ENCODE measurements at regions not wholly inside any gene's neighbourhood (a gene's known extent, or its start where the extent isn't known, plus 50 kb on each side); places are given as distances from the start of the nearest gene placed in this dataset.
A peak's percentile ranks its signal among the peaks of the same experiment; 100 is the strongest.

GRCh38 chr14:49463146-49463545 lies 123.0 kb downstream of the RPS29 start:
- no peak for FAIRE-seq

DNA sequence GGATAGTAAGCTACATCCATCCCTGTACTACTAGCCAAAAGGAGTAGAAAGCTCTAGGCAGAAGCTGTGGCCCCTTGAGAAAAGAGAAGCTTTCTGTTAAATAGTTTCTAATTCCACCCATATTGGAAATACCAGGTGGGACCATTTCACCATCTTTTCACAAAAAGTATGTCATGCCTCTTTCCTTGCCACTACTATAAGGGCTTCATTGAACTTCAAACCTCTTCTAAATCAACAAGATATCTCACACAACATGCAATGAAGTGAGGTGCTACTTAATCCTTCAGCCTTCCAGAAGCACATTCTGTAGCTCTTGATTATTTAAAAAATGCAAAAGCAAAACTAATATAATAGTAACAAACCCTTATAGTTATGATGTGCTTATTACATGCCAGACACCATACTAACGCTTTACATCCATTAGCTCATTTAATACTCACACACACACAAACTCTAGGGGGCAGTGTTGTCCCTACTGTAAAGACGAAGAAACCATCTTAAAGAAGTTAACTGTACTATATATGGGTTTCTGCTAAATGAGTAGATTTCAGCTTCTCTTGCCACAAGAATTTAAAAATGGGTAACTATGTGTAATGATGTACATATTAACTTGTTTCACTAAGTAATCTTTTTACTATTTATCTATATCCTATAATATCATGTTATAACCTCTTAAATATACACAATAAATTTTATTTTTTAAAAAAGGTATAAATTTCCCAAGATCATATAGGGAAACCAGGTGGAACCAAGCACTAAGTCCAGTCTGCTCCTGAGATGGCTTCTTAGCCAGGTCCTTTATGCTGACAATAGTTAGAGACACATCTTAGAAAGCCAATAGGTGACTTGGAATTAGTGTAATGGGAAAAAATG lies 124.4 kb downstream of the RPS29 start:
- peak; percentile 93 for FAIRE-seq

DNA sequence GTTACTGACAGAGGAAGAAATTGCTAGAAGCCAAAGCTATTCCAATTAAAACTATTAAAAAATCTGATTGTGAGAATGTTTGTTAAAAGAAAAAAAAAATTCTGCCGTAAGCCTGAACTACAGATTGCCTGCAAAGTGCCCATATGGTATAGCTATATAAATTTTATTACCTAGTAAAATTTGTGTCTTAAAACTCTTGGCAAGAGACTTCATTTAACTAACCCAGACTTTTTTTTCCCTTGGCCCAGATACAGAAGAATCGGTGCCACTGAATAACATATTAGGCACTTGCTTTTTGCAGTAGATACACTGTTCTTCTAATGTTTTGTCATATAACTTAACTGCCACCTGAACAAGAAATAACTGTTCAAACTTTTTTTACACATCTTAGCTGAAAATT lies 125.5 kb downstream of the RPS29 start:
- FAIRE-seq = no peak

DNA sequence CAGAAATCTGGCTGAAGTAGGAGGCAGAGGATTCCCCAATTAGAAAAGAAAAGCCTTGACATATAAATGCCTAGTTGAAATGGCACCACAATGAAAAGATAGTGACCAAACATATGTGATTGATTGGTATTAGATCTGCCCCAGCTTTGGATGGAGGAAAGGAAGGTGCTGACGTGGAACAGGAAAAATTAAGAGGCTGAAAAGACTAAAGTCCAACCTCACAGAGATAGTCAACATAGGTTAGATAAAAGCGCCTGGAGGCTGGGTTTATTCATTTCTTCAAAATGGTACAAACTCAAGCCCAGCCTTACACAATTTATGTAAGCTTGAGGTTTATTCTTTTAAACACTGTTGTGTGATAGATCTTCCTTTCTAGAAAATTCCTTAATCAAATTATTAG lies 129.6 kb downstream of the RPS29 start:
- FAIRE-seq = no peak

DNA sequence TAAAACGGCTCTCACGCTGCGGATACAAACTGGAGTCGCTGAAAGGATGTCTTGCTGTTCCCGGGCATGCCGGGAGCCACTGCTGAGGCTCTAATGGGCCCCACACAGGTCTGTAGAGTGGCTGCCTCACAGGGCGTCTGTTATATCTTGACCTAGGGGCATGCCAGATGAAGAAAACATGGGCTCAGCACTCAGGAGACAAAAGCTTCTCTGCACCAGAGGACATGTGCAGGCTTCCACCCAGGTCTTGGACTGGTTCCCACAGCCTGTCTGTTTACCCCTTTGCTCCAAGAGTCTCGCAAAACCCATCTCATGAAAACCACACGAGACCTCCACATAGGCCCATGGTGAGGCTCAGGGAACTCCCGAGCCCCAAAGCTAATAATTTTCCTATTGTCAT lies 134.2 kb downstream of the RPS29 start:
- FAIRE-seq = no peak

DNA sequence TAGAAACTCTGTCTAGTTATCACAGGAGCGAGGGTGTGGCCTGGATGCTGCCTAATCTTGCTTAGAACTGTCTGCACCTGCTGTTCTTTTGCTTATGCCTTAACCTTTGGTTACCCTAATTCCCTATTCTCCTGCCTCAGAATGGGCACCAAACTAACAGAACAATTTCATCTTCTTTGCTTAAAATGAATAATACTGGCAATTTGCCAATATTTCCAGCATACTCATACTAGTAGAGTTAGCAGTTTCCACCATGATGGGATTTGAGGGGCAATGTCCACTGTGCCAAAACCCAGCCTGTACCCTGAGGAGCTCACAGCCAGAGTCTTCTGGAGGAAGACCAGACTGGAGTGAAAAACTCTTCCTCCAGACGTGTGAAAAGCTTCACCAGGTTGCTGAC lies 136.4 kb downstream of the RPS29 start:
- FAIRE-seq = no peak

DNA sequence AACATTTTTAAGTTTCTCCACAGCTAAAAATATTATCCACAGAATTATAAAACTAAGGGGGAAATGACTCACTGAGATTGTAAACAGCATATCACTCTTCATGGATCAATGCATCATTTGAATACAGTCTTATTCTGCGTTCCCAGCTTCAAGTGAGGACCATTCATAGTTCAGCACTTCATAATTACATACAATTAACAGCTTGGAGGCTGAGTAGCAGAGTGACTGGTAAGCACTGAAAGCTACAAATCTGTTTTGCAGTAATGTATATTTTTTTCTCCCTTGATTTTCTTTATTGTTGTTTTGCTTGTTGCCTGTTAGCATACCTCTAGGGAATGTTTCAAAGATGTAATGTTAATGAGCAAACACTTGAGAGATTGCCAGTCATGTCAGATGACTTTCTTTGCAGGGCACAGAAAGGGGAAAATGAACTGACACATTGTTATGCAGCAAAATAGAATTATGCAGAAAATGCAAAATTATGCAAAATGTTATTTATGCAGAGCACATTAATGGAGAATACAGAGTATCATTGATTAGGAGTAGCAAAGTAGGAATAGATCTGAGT lies 138.6 kb downstream of the RPS29 start:
- FAIRE-seq = no peak

DNA sequence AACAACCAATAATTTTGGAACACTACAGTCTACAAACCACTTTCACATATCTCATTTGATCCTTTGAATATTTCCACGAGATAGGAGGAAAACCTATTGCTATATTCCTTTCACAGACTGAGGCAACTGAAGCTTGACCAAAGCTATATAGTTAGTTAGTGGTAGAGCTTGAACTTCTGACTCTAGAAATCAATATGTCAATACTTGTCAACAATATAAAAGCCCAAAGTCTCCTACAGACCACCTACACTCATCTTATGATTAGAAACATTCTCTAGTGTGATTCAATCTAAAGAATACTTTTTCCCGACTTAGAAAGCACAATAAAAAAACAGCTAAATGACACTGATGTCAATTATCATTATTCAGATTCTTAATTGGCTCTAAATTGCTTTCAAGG lies 139.4 kb downstream of the RPS29 start:
- FAIRE-seq = no peak

DNA sequence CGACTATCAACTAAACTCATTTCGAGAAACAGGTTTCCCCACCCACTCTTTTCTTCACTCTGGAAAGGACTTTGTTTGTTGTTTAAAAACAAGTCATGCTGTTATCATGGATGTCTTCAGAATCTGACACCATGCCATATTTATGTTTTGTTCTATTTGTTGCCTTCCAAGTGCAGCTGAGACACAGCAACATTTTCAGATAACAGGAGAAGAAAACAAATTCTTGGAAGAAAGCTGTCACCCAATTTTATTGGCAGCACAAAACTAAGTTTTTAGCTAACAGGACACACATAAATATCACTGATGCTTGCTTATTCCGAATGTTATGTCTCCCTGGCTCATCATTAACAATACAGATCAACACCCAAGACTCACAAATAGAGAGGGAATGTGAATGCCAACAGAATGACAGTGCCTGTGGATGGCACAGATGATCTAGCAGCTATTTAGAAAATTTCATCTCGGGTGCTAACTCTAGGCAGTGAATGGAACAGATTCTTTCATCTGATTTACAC lies 147.9 kb downstream of the RPS29 start:
- no peak for FAIRE-seq

- no peak for FAIRE-seq
Observed at GRCh38 chr14:49428076-49428475, 158.1 kb downstream of the RPS29 start.

DNA sequence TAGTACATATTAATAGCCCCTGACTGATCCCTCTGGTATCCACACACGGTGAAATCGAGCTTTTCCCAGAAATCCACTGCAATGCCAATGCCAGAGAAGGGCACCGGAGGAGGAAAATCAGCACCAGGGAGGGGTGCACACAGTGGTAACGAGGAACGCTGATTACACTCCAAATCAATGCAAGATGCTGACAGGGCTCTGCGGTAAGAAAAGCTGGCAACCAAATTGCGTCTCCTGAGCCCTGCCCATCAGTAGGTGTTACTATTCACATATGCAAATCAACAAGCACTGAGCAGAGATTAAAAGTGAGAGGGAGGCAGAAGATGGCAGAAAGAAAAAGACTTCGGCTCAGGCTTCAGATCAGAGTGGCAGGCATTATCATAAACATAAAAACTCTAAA lies 159.1 kb downstream of the RPS29 start:
- FAIRE-seq = no peak

DNA sequence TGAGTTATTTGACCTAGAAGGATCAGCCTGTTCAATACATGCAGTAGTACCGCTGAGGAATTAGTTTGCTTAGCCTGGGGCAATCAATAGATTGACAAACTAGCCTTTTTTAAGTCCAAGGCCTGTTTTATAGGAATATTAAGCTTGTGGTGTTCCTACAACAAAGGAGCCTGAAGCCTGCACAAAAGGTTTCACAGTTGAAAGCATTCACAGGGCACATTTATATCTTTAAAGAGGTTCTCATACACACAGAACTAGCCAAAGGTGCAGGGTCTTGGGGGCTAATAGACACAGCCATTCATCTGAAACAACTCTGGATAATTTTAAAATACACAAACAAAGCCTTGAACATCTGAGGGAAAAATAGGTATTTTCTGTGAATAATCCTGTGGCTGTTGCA lies 160.3 kb downstream of the RPS29 start:
- no peak for FAIRE-seq

GRCh38 chr14:49424436-49425331 lies 161.5 kb downstream of the RPS29 start:
- no peak for FAIRE-seq

- no peak for FAIRE-seq
Observed at GRCh38 chr14:49420201-49420600, 166.0 kb downstream of the RPS29 start.

GRCh38 chr14:49418789-49419188 lies 167.4 kb downstream of the RPS29 start:
- no peak for FAIRE-seq

DNA sequence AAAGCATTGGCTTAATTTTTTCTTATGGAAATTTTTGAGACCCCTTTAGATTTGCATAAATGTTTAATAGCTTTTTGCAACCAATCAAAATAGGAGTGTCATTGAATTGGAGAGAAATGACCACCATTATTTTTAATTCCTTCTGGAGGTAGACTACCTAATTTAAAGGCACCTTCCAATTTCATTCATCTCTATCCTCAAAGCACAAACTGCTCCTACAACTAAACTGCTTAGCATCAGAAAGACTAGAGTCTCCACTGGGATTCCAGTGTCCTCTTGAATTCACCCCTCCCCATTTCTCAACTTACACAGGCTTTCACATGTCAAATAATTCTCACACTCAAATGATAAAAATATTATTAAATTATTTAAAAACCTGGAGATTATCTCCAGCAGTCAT lies 168.4 kb downstream of the RPS29 start:
- FAIRE-seq = no peak

GRCh38 chr14:49408187-49408933 lies 177.8 kb downstream of the RPS29 start:
- FAIRE-seq = no peak

- FAIRE-seq = no peak
Observed at GRCh38 chr14:49405291-49405690, 180.9 kb downstream of the RPS29 start.

DNA sequence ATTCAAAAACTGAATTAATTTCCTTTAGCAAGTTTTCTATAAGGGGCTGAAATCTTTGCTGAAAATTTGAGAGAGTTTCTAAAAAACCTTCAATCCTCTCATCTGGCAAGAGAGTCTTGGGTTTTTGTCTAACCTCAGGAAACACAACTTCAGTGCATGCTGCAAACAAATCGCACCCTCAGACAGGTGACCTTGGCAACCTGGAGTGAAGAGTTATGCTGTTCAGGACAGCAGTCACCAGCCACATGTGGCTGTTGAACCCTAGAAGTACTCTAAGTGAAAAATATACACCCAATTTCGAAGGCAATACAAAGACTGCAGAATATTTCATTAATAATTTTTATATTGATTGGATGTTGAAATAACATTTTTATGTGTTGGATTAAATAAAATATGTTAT lies 184.8 kb downstream of the RPS29 start:
- no peak for FAIRE-seq

- no peak for FAIRE-seq
Observed at GRCh38 chr14:49396801-49397200, 189.4 kb downstream of the RPS29 start.

- FAIRE-seq = no peak
Observed at GRCh38 chr14:49381778-49382177, 204.4 kb downstream of the RPS29 start.

DNA sequence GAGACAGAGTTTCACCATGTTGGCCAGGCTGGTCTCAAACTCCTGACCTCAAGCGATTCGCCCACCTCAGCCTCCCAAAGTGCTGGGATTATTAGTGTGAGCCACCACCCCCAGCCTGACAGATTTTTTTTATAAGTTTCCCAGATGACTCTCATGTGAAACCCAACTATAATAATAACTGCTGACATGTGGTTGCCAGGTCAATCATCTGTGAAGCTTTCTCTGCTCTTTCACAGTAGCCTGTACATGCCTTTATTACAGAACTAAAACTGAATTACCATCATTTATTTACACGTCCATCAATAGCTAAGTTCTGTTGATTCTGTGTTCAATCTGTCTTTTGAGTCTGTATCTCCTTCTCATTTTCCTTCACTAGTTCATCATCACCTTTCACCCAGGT lies 218.5 kb downstream of the RPS29 start:
- no peak for FAIRE-seq

GRCh38 chr14:49366416-49366815 lies 219.8 kb downstream of the RPS29 start:
- FAIRE-seq = no peak
